Jurkat, Clone E6-1 (cell line): ENCODE measurements at regions not wholly inside any gene's neighbourhood (a gene's known extent, or its start where the extent isn't known, plus 50 kb on each side); places are given as distances from the start of the nearest gene placed in this dataset.
A peak's percentile ranks its signal among the peaks of the same experiment; 100 is the strongest.

Source experiments
- DNase-seq: peaks from one replicate; pipeline ENCODE4 v3.0.0-alpha.2; 2011; ENCODE audit warnings: low read depth, low spot score
- H3K4me3 ChIP-seq: 2 replicates; pipeline ENCODE4 v1.5.1; 2011; ENCODE audit warnings: mild to moderate bottlenecking, low read length, control low read depth, moderate library complexity

GRCh38 chr6:6704103-6705060, 115.9 kb downstream of the LY86 start:
- DNase-seq: no peak
- H3K4me3 ChIP-seq: no peak overlapping the region

GRCh38 chr6:6705061-6705425, 116.5 kb downstream of the LY86 start:
- no peak overlapping the region for H3K4me3 ChIP-seq
- DNase-seq: no peak

GRCh38 chr6:6705915-6706675, 117.6 kb downstream of the LY86 start:
- no peak for DNase-seq
- H3K4me3 ChIP-seq: no peak overlapping the region

GRCh38 chr6:6707143-6707542, 118.6 kb downstream of the LY86 start:
- H3K4me3 ChIP-seq: no peak overlapping the region
- DNase-seq: no peak

- H3K4me3 ChIP-seq: no peak overlapping the region
- DNase-seq: no peak
These were observed 120.6 kb downstream of the LY86 start for GRCh38 chr6:6709106-6709505.

GRCh38 chr6:6711031-6711785, 122.7 kb downstream of the LY86 start:
- no peak for DNase-seq
- no peak overlapping the region; the same call in 1 of the 2 replicates for H3K4me3 ChIP-seq

GRCh38 chr6:6711832-6712448, 123.4 kb downstream of the LY86 start:
- peak; percentile 89 for DNase-seq
- peak overlapping the region; percentile 20 for H3K4me3 ChIP-seq

- DNase-seq: no peak
- no peak overlapping the region for H3K4me3 ChIP-seq
These were observed 124.2 kb downstream of the LY86 start for GRCh38 chr6:6712449-6713403.

- no peak for DNase-seq
- H3K4me3 ChIP-seq: no peak overlapping the region
These were observed 125.1 kb downstream of the LY86 start for GRCh38 chr6:6713657-6714056.

GRCh38 chr6:6714118-6714897, 125.8 kb downstream of the LY86 start:
- DNase-seq: no peak
- H3K4me3 ChIP-seq: no peak overlapping the region

GRCh38 chr6:6714953-6715352, 126.4 kb downstream of the LY86 start:
- DNase-seq: no peak
- no peak overlapping the region for H3K4me3 ChIP-seq

GRCh38 chr6:6715465-6715864, 126.9 kb downstream of the LY86 start:
- no peak for DNase-seq
- no peak overlapping the region for H3K4me3 ChIP-seq

- H3K4me3 ChIP-seq: no peak overlapping the region
- no peak for DNase-seq
These were observed 128.7 kb downstream of the LY86 start for GRCh38 chr6:6716998-6717763.

GRCh38 chr6:6717953-6718352, 129.4 kb downstream of the LY86 start:
- DNase-seq: no peak
- H3K4me3 ChIP-seq: no peak overlapping the region

- H3K4me3 ChIP-seq: no peak overlapping the region
- no peak for DNase-seq
These were observed 133.1 kb downstream of the LY86 start for GRCh38 chr6:6721606-6722005.

- H3K4me3 ChIP-seq: no peak overlapping the region
- no peak for DNase-seq
These were observed 133.7 kb downstream of the LY86 start for GRCh38 chr6:6722195-6722594.

GRCh38 chr6:6723361-6723760, 134.8 kb downstream of the LY86 start:
- no peak overlapping the region for H3K4me3 ChIP-seq
- DNase-seq: no peak
